ENCODE measurements at regions not wholly inside any gene's neighbourhood (a gene's known extent, or its start where the extent isn't known, plus 50 kb on each side); places are given as distances from the start of the nearest gene placed in this dataset.

GRCh38 chr6:93105907-93106306 lies 313.5 kb downstream of the EPHA7 start:
- Mint-ChIP-seq H3K4me3 (no peak overlapping the region), H3K36me3 (ENCODE audit: insufficient read depth in 1 of 3, low read depth in 3 of 3) (peaks cover 0 to 3% (median 2%) of the 10 kb centered on the region in 3 experiments; a peak in 3 of 7 replicates), H3K27ac (no peak overlapping the region), H3K9me3 (peaks cover 3 to 5% of the 10 kb centered on the region in 2 experiments; a peak in 3 of 5 replicates), H3K27me3 (ENCODE audit: low read depth) (no peaks in the 10 kb centered on the region), H3K4me1 (peaks cover 16 to 20% of the 10 kb centered on the region in 2 experiments)
- Histone ChIP-seq H3K56ac (ENCODE audit: insufficient read length, low read depth, low read length) (no peak overlapping the region), H4K5ac (ENCODE audit: insufficient read length, low read depth, low read length) (no peak overlapping the region), H2BK20ac (ENCODE audit: low read depth, low read length, poor library complexity, severe bottlenecking) (no peak overlapping the region), H3K18ac (ENCODE audit: insufficient read length, low read depth, low read length) (no peak overlapping the region), H3K27me3 (ENCODE audit: insufficient read depth, low read length) (no peaks in the 10 kb centered on the region), H4K20me1 (ENCODE audit: control insufficient read depth, insufficient read depth, insufficient read length) (no peaks in the 10 kb centered on the region), H3K27ac (ENCODE audit: insufficient read length, low read depth, low read length) (no peak overlapping the region), H3K23me2 (ENCODE audit: insufficient read length, low read depth, low read length, poor library complexity, severe bottlenecking) (no peaks in the 10 kb centered on the region), H2BK120ac (ENCODE audit: low read depth, low read length, poor library complexity, severe bottlenecking) (no peak overlapping the region), H3K4me1 (ENCODE audit: insufficient read depth, low read length) (no peaks in the 10 kb centered on the region), H2BK12ac (ENCODE audit: insufficient read length, low read depth, low read length) (no peak overlapping the region), H3K79me2 (ENCODE audit: insufficient read depth, low read length) (no peaks in the 10 kb centered on the region), H2AK5ac (ENCODE audit: insufficient read length, low read length) (no peak overlapping the region), H2AFZ (ENCODE audit: low read length) (no peak overlapping the region), H2BK15ac (ENCODE audit: low read depth, low read length) (no peak overlapping the region), H2BK5ac (ENCODE audit: insufficient read length, low read length) (no peak overlapping the region), H4K91ac (ENCODE audit: insufficient read length, low read depth, low read length) (no peak overlapping the region), H3K4ac (ENCODE audit: low read depth, low read length) (no peak overlapping the region), H3K9me3 (ENCODE audit: control insufficient read depth, low read depth, low read length) (no peaks in the 10 kb centered on the region), H3K14ac (ENCODE audit: insufficient read depth, low read length) (no peak overlapping the region), H3K4me2 (ENCODE audit: insufficient read depth, insufficient read length, low read length) (no peak overlapping the region), H3K9ac (ENCODE audit: extremely low read depth, insufficient read length, low read length) (no peak overlapping the region), H3K79me1 (ENCODE audit: insufficient read depth, low read depth, low read length, poor library complexity, severe bottlenecking) (no peaks in the 10 kb centered on the region), H3K23ac (ENCODE audit: insufficient read length, low read depth, low read length) (no peak overlapping the region), H4K8ac (replicated peaks; ENCODE audit: insufficient read length, low read depth, low read length) (no peak overlapping the region), H3T11ph (ENCODE audit: low read length) (no peak overlapping the region)
- DNase-seq = no peak
- TF ChIP-seq CTCF (conservative IDR thresholded peaks at IDR 0.05) = no peak
- no CpG with 5 or more reads among the region's 2 CpGs for WGBS (ENCODE audit: extremely low coverage, insufficient read length, low lambda C conversion rate)

All from H9 (cell line).